Activated CD4-positive, alpha-beta T cell treated with anti-CD3 and anti-CD28 coated beads, Interleukin-2, amount 50 U/mL, for 16 hours (primary cell): ENCODE measurements at regions not wholly inside any gene's neighbourhood (a gene's known extent, or its start where the extent isn't known, plus 50 kb on each side); places are given as distances from the start of the nearest gene placed in this dataset.
A peak's percentile ranks its signal among the peaks of the same experiment; 100 is the strongest.

ENCODE experiments used
- DNase-seq: peaks from one replicate; pipeline ENCODE4 v3.0.0-alpha.2; 2020

DNA sequence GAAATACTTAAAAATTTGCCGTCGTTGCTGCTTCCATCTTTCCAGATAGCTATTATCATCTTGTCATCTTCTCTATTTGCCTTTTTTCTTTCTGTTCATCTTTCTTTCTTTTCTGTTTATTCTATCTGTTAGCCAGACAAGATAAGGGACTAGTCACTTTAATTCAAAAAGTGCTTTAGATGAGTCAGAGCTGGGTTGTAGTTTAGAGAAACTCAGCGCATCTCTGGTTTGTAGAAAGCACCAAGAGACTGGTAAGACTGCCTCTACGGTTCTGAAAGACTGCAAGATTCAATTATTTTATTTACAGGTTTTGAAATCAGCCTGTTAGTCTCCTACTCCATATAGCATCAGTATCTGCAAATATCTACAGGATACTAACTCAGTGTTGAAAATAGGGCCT is 562.8 kb upstream of the RIOK2 start:
- DNase-seq = no peak

- no peak for DNase-seq
Measured at GRCh38 chr5:97750576-97750975, 567.5 kb upstream of the RIOK2 start.

DNA sequence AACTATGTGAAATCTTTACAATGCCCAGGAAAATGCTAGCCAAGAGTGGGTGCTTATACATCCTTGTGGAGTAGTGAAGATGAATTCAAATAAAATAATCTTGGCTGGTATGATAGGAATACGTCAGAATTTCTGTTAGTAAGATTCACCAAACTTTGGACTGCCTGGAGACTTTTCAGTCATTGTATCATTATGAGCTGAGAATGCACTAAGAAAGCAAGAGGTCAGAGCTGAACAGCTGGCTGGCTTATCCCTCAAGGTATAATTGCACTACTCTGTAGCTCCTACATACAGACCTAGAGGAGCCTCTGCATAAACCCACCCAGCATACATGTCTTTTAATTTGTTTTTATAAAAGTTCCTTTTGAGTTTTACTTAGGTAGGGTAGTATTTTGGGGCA is 568.5 kb upstream of the RIOK2 start:
- DNase-seq = no peak

DNA sequence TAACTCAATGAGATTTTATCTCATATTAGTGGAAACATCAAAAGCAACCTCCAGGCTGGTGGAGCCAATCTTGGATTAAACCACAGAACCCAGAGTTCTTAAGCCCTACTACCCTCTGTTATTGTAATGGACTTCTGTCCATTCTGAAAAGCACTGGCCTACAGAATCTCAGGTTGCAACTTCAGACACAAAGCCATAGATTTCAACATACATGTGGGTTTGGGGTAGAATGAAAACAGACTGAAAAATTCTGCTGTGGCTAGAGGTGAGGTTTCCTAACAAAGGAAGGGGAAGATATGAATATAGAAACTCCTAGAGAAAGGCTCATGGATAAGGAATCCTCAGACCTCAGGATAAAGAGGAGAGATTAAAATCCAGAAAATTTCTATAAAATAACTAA is 569.8 kb upstream of the RIOK2 start:
- no peak for DNase-seq

GRCh38 chr5:97762483-97762882 is 579.4 kb upstream of the RIOK2 start:
- no peak for DNase-seq

GRCh38 chr5:97764700-97765099 is 581.7 kb upstream of the RIOK2 start:
- peak; percentile 5 for DNase-seq

- DNase-seq = no peak
Measured at GRCh38 chr5:97778451-97778850, 595.4 kb upstream of the RIOK2 start.

GRCh38 chr5:97788369-97788768 is 605.3 kb upstream of the RIOK2 start:
- no peak for DNase-seq

DNA sequence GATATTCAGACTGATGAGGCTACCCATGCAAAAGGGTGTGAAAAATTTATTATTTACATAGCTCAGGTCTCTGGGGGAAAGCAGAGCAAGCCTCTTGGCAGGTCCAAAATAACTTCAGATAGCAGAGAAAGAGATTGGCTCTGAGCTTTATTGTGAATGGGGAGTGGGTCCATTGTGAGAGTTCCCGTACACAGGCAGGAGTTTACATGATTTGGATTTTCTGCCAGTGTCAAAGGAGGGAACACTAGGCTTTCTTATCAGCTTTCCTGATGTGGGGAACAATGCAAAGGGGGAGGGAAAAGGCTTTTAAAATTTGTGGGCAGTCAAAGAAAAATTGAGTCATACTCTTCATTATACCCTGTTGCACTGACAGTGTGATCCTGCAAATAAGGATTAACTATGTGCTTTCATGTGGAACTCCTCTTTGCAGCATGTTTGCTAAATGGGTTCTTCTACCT is 615.0 kb upstream of the RIOK2 start:
- DNase-seq = no peak

DNA sequence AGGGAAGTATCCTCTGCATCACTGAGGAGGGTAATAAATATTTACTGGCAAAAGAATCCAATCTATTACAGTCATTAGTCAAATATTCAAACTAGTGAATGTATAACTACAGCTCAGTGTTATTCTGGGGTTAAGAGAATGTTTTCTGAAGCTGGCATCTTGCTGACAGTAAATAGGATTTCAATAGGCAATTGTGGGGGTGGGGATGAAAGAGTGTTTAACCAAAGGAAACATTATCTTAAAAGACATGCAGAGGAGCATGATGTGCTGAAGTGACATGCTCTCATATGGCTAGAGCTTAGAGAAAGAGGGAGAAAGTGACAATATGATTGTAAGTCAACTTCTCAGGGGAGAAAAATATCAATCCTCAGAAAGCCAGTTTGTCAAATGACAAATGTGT is 618.4 kb upstream of the RIOK2 start:
- DNase-seq = no peak

DNA sequence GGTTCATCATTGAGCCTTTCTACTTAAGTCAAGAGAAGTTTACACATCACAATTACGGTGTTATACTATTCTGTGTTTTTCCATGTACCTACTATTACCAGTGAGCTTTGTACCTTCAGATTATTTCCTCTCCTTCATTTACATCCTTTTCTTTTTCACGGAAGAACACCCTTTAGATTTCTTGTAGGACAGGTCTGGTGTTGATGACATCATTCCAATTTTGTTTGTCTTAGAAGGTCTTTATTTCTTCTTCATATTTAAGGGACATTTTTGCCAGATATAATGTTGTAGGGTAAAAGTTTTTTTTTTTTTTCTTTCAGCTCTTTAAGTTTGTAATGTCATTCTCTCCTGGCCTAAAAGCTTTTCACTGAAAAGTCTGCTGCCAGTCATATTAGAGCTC is 637.1 kb upstream of the RIOK2 start:
- DNase-seq = no peak

GRCh38 chr5:97832645-97833296 is 649.7 kb upstream of the RIOK2 start:
- DNase-seq = no peak

GRCh38 chr5:97834561-97834960 is 651.5 kb upstream of the RIOK2 start:
- DNase-seq = no peak

DNA sequence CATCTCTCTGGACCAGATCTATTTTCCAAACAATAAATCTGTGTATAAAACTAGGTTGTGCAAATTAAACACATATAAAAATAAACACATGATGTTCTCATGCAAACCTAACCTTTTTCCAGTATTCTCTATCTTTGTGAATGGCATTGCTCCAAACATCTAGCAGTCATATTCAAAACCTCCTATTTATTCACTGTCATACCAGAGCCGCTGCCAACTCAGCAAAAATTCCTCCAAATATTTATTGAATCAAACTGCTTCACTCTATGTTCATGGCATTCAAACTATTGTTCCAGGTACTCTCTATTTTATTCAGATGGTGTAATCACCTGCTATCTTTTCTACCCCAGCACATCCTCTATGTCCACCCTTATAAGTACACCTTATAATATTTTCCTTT is 652.1 kb upstream of the RIOK2 start:
- DNase-seq = no peak

DNA sequence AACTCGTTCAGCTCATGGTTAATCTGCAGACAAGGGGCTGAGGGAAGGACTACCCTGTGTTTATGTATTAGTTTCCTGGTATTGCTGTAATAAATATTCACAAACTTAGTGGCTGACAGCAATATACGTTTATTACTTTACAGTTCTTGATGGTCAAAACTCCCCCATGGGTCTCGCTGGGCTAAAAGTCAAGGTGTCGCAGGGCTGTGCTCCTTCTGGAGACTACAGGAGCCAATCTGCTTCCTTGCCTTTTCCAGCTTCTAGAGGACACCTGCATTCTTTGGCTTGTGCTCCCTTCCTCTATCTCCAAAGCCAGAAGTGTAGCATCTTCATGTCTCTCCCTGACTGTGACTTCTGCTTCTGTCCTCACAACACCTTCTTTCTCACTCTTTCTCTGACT is 653.8 kb upstream of the RIOK2 start:
- no peak for DNase-seq

DNA sequence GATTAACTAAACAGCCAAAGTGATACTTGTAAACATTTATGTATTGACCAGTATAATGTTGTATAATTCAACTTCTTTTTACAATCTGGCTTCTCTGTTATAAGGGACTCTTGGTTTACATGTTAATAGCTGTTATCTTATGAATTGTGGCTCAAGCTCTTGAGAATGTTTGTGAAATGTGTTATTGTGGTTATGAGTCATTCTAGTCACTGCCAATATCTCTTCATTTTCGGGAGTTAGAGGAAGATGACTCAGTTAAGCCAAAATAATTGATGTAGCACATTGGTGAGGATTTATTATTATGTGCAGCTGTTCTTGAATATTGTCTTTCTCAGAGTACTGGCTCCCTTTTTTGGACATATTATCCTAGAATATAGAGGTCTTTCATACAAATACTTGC is 655.2 kb upstream of the RIOK2 start:
- DNase-seq = peak; percentile 60

DNA sequence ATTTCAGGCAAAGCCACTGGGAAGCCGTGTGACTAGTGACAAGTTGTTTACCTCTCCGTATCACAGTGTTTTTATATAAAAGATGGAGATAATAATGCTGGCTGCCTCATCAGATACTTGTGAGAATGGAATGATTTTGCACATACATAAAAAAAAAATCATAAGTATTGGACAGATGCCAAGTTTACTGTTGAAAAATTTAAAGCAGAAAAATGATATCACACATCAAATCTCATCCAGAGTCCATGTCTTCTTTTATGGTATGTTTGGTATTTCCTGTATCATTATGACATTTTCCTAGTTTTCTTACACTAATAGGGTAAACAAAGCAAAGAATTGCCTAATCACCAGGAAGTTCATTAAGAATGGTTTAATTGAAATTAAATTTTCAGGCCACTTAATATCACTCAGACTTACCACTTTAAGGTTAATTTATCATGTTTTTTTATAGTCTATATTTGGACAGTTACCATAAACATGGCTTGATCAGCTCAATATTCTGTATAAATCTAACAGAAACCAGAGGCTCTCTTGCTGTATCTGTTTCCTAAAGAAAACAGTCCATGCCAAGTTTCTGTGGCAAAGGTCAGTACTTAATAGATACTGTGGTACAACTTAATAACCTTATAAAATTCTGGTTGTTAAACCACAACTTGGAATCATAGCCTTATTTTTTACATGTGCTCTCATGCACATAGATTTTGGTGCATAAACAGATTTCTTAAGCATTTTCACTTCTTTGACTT is 656.5 kb upstream of the RIOK2 start:
- DNase-seq = no peak

GRCh38 chr5:97840643-97841042 is 657.6 kb upstream of the RIOK2 start:
- DNase-seq = no peak

GRCh38 chr5:97842687-97843086 is 659.6 kb upstream of the RIOK2 start:
- no peak for DNase-seq

- no peak for DNase-seq
Measured at GRCh38 chr5:97844797-97845196, 661.8 kb upstream of the RIOK2 start.

DNA sequence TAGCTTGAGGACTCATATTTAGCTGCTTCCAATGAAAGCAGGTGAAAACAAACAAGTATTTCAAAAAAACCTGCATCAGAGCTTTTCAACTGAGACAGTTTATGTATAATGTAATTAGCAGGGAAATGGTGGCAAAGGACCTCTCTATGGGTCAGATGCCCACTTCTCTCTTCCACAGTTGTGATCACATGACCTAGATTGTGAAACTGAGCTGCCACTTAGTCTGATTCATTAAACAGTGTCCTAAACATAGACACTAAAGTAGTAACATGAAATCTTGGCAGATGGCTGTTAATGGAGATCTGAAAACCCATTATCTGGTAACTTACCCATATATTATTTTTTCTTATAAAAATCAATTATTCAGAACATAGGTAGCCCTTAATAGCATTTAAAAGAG is 663.6 kb upstream of the RIOK2 start:
- DNase-seq = no peak

DNA sequence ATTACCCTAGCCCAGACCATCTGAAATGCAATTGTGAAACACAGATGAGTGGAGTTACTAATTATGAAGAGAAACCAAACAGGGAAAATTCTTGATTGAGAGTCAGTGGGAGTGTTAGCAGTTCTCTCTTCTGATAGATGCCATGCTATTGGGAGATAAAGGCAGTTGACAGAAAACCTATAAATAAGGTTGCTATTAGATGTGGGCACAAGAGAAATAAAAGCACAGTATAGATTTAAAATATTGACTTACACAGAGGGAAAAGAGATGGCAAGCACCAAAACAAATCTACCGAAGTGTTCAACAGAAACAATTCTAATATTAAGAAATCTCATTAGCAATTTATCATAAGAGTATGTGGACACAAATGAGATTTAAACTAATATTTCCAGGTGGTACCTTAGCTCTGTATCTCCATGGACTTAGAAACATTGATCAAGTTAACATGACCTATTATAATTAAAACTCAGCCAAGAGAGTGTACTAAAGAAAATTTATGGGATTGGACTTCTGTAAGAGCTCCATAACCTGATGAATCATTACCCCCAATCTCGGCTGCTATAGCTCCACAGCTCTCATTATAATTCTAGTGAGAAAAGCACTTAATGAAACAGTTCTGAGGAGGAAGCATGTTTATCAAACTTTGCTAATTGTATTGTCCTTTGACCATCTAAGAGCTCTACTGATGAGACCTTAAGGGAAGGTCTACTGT is 665.0 kb upstream of the RIOK2 start:
- DNase-seq = no peak

- no peak for DNase-seq
Measured at GRCh38 chr5:97851036-97851435, 668.0 kb upstream of the RIOK2 start.
